Endothelial cell (in vitro differentiated cells): ENCODE measurements at regions not wholly inside any gene's neighbourhood (a gene's known extent, or its start where the extent isn't known, plus 50 kb on each side); places are given as distances from the start of the nearest gene placed in this dataset.

ENCODE experiments used
- DNase-seq: peaks from one replicate; pipeline ENCODE4 v3.0.0; 2021; ENCODE audit warnings: low spot score
- H3K27ac Mint-ChIP-seq: one replicate; pipeline ENCODE4 v1.8.0; 2021; ENCODE audit warnings: mixed read lengths, inconsistent platforms; ENCODE audit not compliant: unreplicated experiment
- H3K27me3 Mint-ChIP-seq: one replicate; pipeline ENCODE4 v1.8.0; 2021; ENCODE audit warnings: mild to moderate bottlenecking, moderate library complexity, mixed read lengths, inconsistent platforms; ENCODE audit not compliant: unreplicated experiment
- H3K36me3 Mint-ChIP-seq: one replicate; pipeline ENCODE4 v1.8.0; 2021; ENCODE audit warnings: mild to moderate bottlenecking, low read depth, mixed read lengths, inconsistent platforms; ENCODE audit not compliant: unreplicated experiment
- H3K4me1 Mint-ChIP-seq: one replicate; pipeline ENCODE4 v1.8.0; 2021; ENCODE audit warnings: mild to moderate bottlenecking, mixed read lengths, inconsistent platforms; ENCODE audit not compliant: unreplicated experiment
- H3K4me3 Mint-ChIP-seq: one replicate; pipeline ENCODE4 v1.8.0; 2021; ENCODE audit warnings: mild to moderate bottlenecking, mixed read lengths, inconsistent platforms; ENCODE audit not compliant: unreplicated experiment
- H3K9me3 Mint-ChIP-seq: one replicate; pipeline ENCODE4 v1.8.0; 2021; ENCODE audit warnings: mixed read lengths, inconsistent platforms; ENCODE audit not compliant: unreplicated experiment
- CTCF ChIP-seq: fragments of 200-600 bp; sonication (generic); IDR thresholded peaks from one replicate; pipeline ENCODE4 v1.5.0; 2021; ENCODE audit warnings: antibody characterized with exemption; ENCODE audit not compliant: unreplicated experiment

- H3K27ac Mint-ChIP-seq, result no peak overlapping the region
- DNase-seq, result no peak
- no peak for TF ChIP-seq CTCF
- H3K4me1 Mint-ChIP-seq, result no peaks in the 10 kb centered on the region
- no peak overlapping the region for H3K4me3 Mint-ChIP-seq
- H3K9me3 Mint-ChIP-seq, result peaks cover 13% of the 10 kb centered on the region
- H3K27me3 Mint-ChIP-seq, result peaks cover 5% of the 10 kb centered on the region
- H3K36me3 Mint-ChIP-seq, result peaks cover 12% of the 10 kb centered on the region
These were observed 81.8 kb upstream of the SHANK2 start for GRCh38 chr11:71334191-71334590.

- no peak for TF ChIP-seq CTCF
- H3K4me3 Mint-ChIP-seq, result no peak overlapping the region
- H3K36me3 Mint-ChIP-seq, result peaks cover 12% of the 10 kb centered on the region
- no peaks in the 10 kb centered on the region for H3K4me1 Mint-ChIP-seq
- peaks cover 5% of the 10 kb centered on the region for H3K27me3 Mint-ChIP-seq
- DNase-seq, result no peak
- H3K27ac Mint-ChIP-seq, result no peak overlapping the region
- peaks cover 16% of the 10 kb centered on the region for H3K9me3 Mint-ChIP-seq
These were observed 81.1 kb upstream of the SHANK2 start for GRCh38 chr11:71333473-71333872.

GRCh38 chr11:71332447-71332846 is 80.1 kb upstream of the SHANK2 start:
- Mint-ChIP-seq H3K27me3 (peaks cover 7% of the 10 kb centered on the region), H3K27ac (no peak overlapping the region), H3K4me1 (no peaks in the 10 kb centered on the region), H3K36me3 (peaks cover 12% of the 10 kb centered on the region), H3K4me3 (no peak overlapping the region), H3K9me3 (peaks cover 17% of the 10 kb centered on the region)
- no peak for TF ChIP-seq CTCF
- DNase-seq, result no peak

- DNase-seq, result no peak
- H3K4me1 Mint-ChIP-seq, result no peaks in the 10 kb centered on the region
- H3K27me3 Mint-ChIP-seq, result peaks cover 7% of the 10 kb centered on the region
- H3K4me3 Mint-ChIP-seq, result no peak overlapping the region
- peaks cover 17% of the 10 kb centered on the region for H3K9me3 Mint-ChIP-seq
- no peak for TF ChIP-seq CTCF
- peaks cover 12% of the 10 kb centered on the region for H3K36me3 Mint-ChIP-seq
- H3K27ac Mint-ChIP-seq, result no peak overlapping the region
These were observed 79.7 kb upstream of the SHANK2 start for GRCh38 chr11:71332046-71332445.

- Mint-ChIP-seq H3K27me3 (peaks cover 6% of the 10 kb centered on the region), H3K4me1 (no peaks in the 10 kb centered on the region), H3K27ac (no peak overlapping the region), H3K4me3 (no peak overlapping the region), H3K36me3 (peaks cover 12% of the 10 kb centered on the region), H3K9me3 (peaks cover 17% of the 10 kb centered on the region)
- no peak for TF ChIP-seq CTCF
- no peak for DNase-seq
These were observed 79.3 kb upstream of the SHANK2 start for GRCh38 chr11:71331631-71332030.
